K562 (cell line): ENCODE measurements at regions not wholly inside any gene's neighbourhood (a gene's known extent, or its start where the extent isn't known, plus 50 kb on each side); places are given as distances from the start of the nearest gene placed in this dataset.
"Not testable (repeated sequence)": the region's sequence is repeated elsewhere in the genome, so short reads cannot be mapped to it uniquely, and the experiment has no call there.

Source experiments
- ATAC-seq: fragments of 200-7000 bp; cut with Tn5 transposase; 3 replicates; pipeline ENCODE4 v1.9.1; 2020; ENCODE audit warnings: moderate library complexity
- BruUV-seq: library from RNA; stranded (reverse); fragments of 400-500 nt; replicated peaks from 2 replicates; lab custom pipeline; 2021; lab: Mats Ljungman, UMichigan
- CTCF ChIA-PET: fragments of 300-600 bp; formaldehyde crosslinking; extraction: SDS; loops from one replicate; lab custom pipeline; 2021; ENCODE audit warnings: low intra/inter-chr PET ratio; lab: Yijun Ruan, JAX
- POLR2A ChIA-PET: fragments of 300-600, 350-650 bp; sonication (Branson Sonifier 250); formaldehyde crosslinking; extraction: SDS; loops from one replicate; lab custom pipeline; 2021; ENCODE audit warnings: antibody characterized with exemption, inconsistent platforms; lab: Yijun Ruan, JAX
- DNase-seq, 4 experiments: peaks; one replicate each; pipeline versions ENCODE4 v3.0.0 to v3.0.0-alpha.2; 2011 to 2018; ENCODE audit warnings: low spot score in 3 of 4, mixed read lengths in 3 of 4; ENCODE audit errors: extremely low read depth in 1 of 4
- FAIRE-seq: peaks from 2 replicates; lab custom pipeline; 2011; peaks lifted over from hg19 to GRCh38; lab: Jason Lieb, UNC
- H2AFZ ChIP-seq: 2 replicates; pipeline ENCODE4 v1.6.0; 2011; ENCODE audit warnings: low read depth, low read length, control low read depth, inconsistent platforms
- H3K27ac ChIP-seq: fragments of 200-600 bp; 3 replicates; pipeline ENCODE4 v1.8.0; 2011; ENCODE audit warnings: low read depth, mild to moderate bottlenecking, control low read depth, inconsistent platforms, low read length, moderate library complexity, mixed read lengths; ENCODE audit errors: extremely low read depth
- H3K27me3 ChIP-seq, 2 experiments: fragments of 300-600 bp in 1 of 2; 2 replicates in 1 of 2; 3 replicates in 1 of 2; pipeline versions ENCODE4 v1.6.0 to v1.8.0; 2011; ENCODE audit warnings: inconsistent platforms in 2 of 2, low read length in 2 of 2, mild to moderate bottlenecking in 1 of 2, mixed read lengths in 1 of 2, moderate library complexity in 1 of 2; ENCODE audit not compliant: control insufficient read depth in 2 of 2, insufficient read depth in 2 of 2
- H3K36me3 ChIP-seq: fragments of 300-600 bp; 3 replicates; pipeline ENCODE4 v1.8.0; 2011; ENCODE audit warnings: mild to moderate bottlenecking, low read length, inconsistent platforms; ENCODE audit not compliant: control insufficient read depth, insufficient read depth
- H3K4me1 ChIP-seq, 2 experiments: fragments of 200-600 bp in 1 of 2; replicated peaks in 1 of 2; 2 replicates in 1 of 2; 3 replicates in 1 of 2; pipeline versions ENCODE4 v1.5.1 to v1.8.0; 2011; ENCODE audit warnings: inconsistent platforms in 2 of 2, low read length in 2 of 2, mild to moderate bottlenecking in 1 of 2, mixed read lengths in 1 of 2, moderate library complexity in 1 of 2; ENCODE audit not compliant: control insufficient read depth in 2 of 2, insufficient read depth in 2 of 2
- H3K4me2 ChIP-seq: 2 replicates; pipeline ENCODE4 v1.6.1; 2011; ENCODE audit warnings: low read length, control low read depth, inconsistent platforms, mixed read lengths; ENCODE audit not compliant: insufficient read depth
- H3K4me3 ChIP-seq: fragments of 200-600 bp; sonication (generic), shearing (Covaris generic); 2 replicates; pipeline ENCODE4 v1.5.1; 2016; ENCODE audit warnings: control low read depth, inconsistent platforms
- H3K79me2 ChIP-seq: fragments of 200-600 bp; 3 replicates; pipeline ENCODE4 v1.8.0; 2011; ENCODE audit warnings: low read length, inconsistent platforms; ENCODE audit not compliant: control insufficient read depth, insufficient read depth
- H3K9ac ChIP-seq, 2 experiments: 2 replicates each; pipeline versions ENCODE4 v1.6.0 to v1.6.1; 2011; ENCODE audit warnings: low read depth in 2 of 2, low read length in 2 of 2, control low read depth in 1 of 2, inconsistent platforms in 1 of 2, mild to moderate bottlenecking in 1 of 2, mixed read lengths in 1 of 2; ENCODE audit not compliant: insufficient read depth in 1 of 2
- H3K9me1 ChIP-seq: one replicate; pipeline ENCODE4 v1.6.0; 2011; ENCODE audit warnings: inconsistent platforms, mild to moderate bottlenecking, low read length, moderate library complexity; ENCODE audit not compliant: control insufficient read depth, insufficient read depth
- H3K9me3 ChIP-seq: replicated peaks from 2 replicates; pipeline ENCODE4 v1.5.1; 2011; ENCODE audit warnings: low read depth, low read length, inconsistent platforms; ENCODE audit not compliant: control insufficient read depth, insufficient read depth
- H4K20me1 ChIP-seq: replicated peaks from 2 replicates; pipeline ENCODE4 v1.6.1; 2011; ENCODE audit warnings: low read length, inconsistent platforms, mixed read lengths; ENCODE audit not compliant: control insufficient read depth, insufficient read depth
- WGBS: fragments of 100-300 bp; shearing (Covaris generic); methylation state at CpG from one replicate; pipeline ENCODE4 v1.1.6; 2016; ENCODE audit warnings: low coverage, mixed read lengths; ENCODE audit not compliant: insufficient coverage; ENCODE audit errors: missing lambda C conversion rate; 5-methylcytosine and 5-hydroxymethylcytosine counted together
- in situ Hi-C: fragments of 300-500 bp; cut with MboI; formaldehyde crosslinking; loops from 4 replicates; pipeline ENCODE4 v1.15.0; 2018; ENCODE audit warnings: inconsistent platforms, mixed read lengths
- intact Hi-C: fragments of 100-400 bp; cut with micrococcal nuclease; formaldehyde crosslinking; loops from 2 replicates; pipeline ENCODE4 v1.14.2; 2022

- H3K4me1 ChIP-seq, ATAC-seq, H3K4me2 ChIP-seq, H3K79me2 ChIP-seq, H3K9me1 ChIP-seq, H3K9ac ChIP-seq, H2AFZ ChIP-seq, POLR2A ChIA-PET, in situ Hi-C loops, H3K4me3 ChIP-seq, H3K27ac ChIP-seq, FAIRE-seq, H3K36me3 ChIP-seq, H4K20me1 ChIP-seq, BruUV-seq, H3K27me3 ChIP-seq, DNase-seq, CTCF ChIA-PET, intact Hi-C loops, H3K9me3 ChIP-seq: not testable (repeated sequence)
- 0% methylated on average over 1 of the region's 1 CpG for WGBS
Observed at GRCh38 chr15:24301999-24302398, 373.6 kb upstream of the NPAP1 start.

- 0% methylated on average over 2 of the region's 2 CpGs for WGBS
- H3K9me3 ChIP-seq, H3K9me1 ChIP-seq, ATAC-seq, DNase-seq, H2AFZ ChIP-seq, H3K4me1 ChIP-seq, H3K79me2 ChIP-seq, intact Hi-C loops, H3K9ac ChIP-seq, H4K20me1 ChIP-seq, H3K4me3 ChIP-seq, FAIRE-seq, in situ Hi-C loops, H3K36me3 ChIP-seq, H3K27me3 ChIP-seq, CTCF ChIA-PET, H3K4me2 ChIP-seq, POLR2A ChIA-PET, BruUV-seq, H3K27ac ChIP-seq: not testable (repeated sequence)
Observed at GRCh38 chr15:24304747-24305146, 370.8 kb upstream of the NPAP1 start.

GRCh38 chr15:24305643-24306042 lies 369.9 kb upstream of the NPAP1 start:
- WGBS, result 0% methylated on average over 1 of the region's 1 CpG
- CTCF ChIA-PET, in situ Hi-C loops: not testable (repeated sequence)

GRCh38 chr15:24309700-24310099 lies 365.9 kb upstream of the NPAP1 start:
- H3K9me3 ChIP-seq, POLR2A ChIA-PET, H3K79me2 ChIP-seq, H3K36me3 ChIP-seq, H3K4me1 ChIP-seq, H3K27ac ChIP-seq, H3K9me1 ChIP-seq, H3K4me2 ChIP-seq, H3K4me3 ChIP-seq, CTCF ChIA-PET, H2AFZ ChIP-seq, intact Hi-C loops, H3K27me3 ChIP-seq, H4K20me1 ChIP-seq, DNase-seq, BruUV-seq, H3K9ac ChIP-seq, FAIRE-seq, ATAC-seq: not testable (repeated sequence)
- WGBS, result 0% methylated on average over 1 of the region's 1 CpG
- in situ Hi-C loops, result loop anchor here (10.0 kb wide), 1 partner anchor 215 kb away; no protein-coding TSS in a partner anchor

More at GRCh38 chr15:24305643-24306042, 369.9 kb upstream of the NPAP1 start:
- intact Hi-C loops, H3K27me3 ChIP-seq, H3K4me2 ChIP-seq, H3K27ac ChIP-seq, H3K36me3 ChIP-seq, H3K9ac ChIP-seq, BruUV-seq, H3K79me2 ChIP-seq, H4K20me1 ChIP-seq, POLR2A ChIA-PET, H3K4me1 ChIP-seq, DNase-seq, H3K4me3 ChIP-seq, H3K9me1 ChIP-seq, H2AFZ ChIP-seq, FAIRE-seq, ATAC-seq, H3K9me3 ChIP-seq: not testable (repeated sequence)
